ENCODE measurements at regions not wholly inside any gene's neighbourhood (a gene's known extent, or its start where the extent isn't known, plus 50 kb on each side); places are given as distances from the start of the nearest gene placed in this dataset.

- 89% methylated on average over 10 of the region's 12 CpGs for WGBS (ENCODE audit: insufficient coverage, low lambda C conversion rate)
- peak in 1 of 2 donors; percentile 16 for DNase-seq
- Histone ChIP-seq H3K36me3 (ENCODE audit: control insufficient read depth, insufficient read depth, low read length) (no peaks in the 10 kb centered on the region), H3K27ac (ENCODE audit: low read length) (no peak overlapping the region), H3K9me3 (ENCODE audit: control insufficient read depth, low read depth, low read length) (no peaks in the 10 kb centered on the region), H3K4me3 (ENCODE audit: low read length) (no peak overlapping the region), H3K4me1 (ENCODE audit: control insufficient read depth, insufficient read depth, low read length) (no peaks in the 10 kb centered on the region), H3K27me3 (ENCODE audit: control insufficient read depth, insufficient read depth, low read length) (no peaks in the 10 kb centered on the region)
These were observed 315.8 kb upstream of the SATB1 start for GRCh38 chr3:18740631-18741583.

- H3K27me3 ChIP-seq (ENCODE audit: control insufficient read depth, insufficient read depth, low read length), result no peaks in the 10 kb centered on the region
- 80% methylated on average over 1 of the region's 3 CpGs for WGBS (ENCODE audit: insufficient coverage, low lambda C conversion rate)
- no peak for DNase-seq
- no peak overlapping the region for H3K27ac ChIP-seq (ENCODE audit: low read length)
- no peak overlapping the region for H3K4me3 ChIP-seq (ENCODE audit: low read length)
- H3K9me3 ChIP-seq (ENCODE audit: control insufficient read depth, low read depth, low read length), result no peaks in the 10 kb centered on the region
- H3K36me3 ChIP-seq (ENCODE audit: control insufficient read depth, insufficient read depth, low read length), result no peaks in the 10 kb centered on the region
- no peaks in the 10 kb centered on the region for H3K4me1 ChIP-seq (ENCODE audit: control insufficient read depth, insufficient read depth, low read length)
These were observed 313.9 kb upstream of the SATB1 start for GRCh38 chr3:18739099-18739433.

- WGBS (ENCODE audit: insufficient coverage, low lambda C conversion rate), result no CpG with 5 or more reads among the region's 1 CpG
- no peak for DNase-seq
- H3K27ac ChIP-seq (ENCODE audit: low read length), result no peak overlapping the region
These were observed 313.4 kb upstream of the SATB1 start for GRCh38 chr3:18738393-18739098.

GRCh38 chr3:18735005-18735404 is 309.9 kb upstream of the SATB1 start:
- Histone ChIP-seq H3K9me3 (ENCODE audit: control insufficient read depth, low read depth, low read length) (no peaks in the 10 kb centered on the region), H3K4me3 (ENCODE audit: low read length) (no peak overlapping the region), H3K4me1 (ENCODE audit: control insufficient read depth, insufficient read depth, low read length) (no peaks in the 10 kb centered on the region), H3K36me3 (ENCODE audit: control insufficient read depth, insufficient read depth, low read length) (no peaks in the 10 kb centered on the region), H3K27me3 (ENCODE audit: control insufficient read depth, insufficient read depth, low read length) (no peaks in the 10 kb centered on the region), H3K27ac (ENCODE audit: low read length) (no peak overlapping the region)
- DNase-seq, result no peak
- no CpG with 5 or more reads among the region's 2 CpGs for WGBS (ENCODE audit: insufficient coverage, low lambda C conversion rate)

More at GRCh38 chr3:18738393-18739098, 313.4 kb upstream of the SATB1 start:
- Histone ChIP-seq H3K4me1 (ENCODE audit: control insufficient read depth, insufficient read depth, low read length) (no peaks in the 10 kb centered on the region), H3K36me3 (ENCODE audit: control insufficient read depth, insufficient read depth, low read length) (no peaks in the 10 kb centered on the region), H3K4me3 (ENCODE audit: low read length) (no peak overlapping the region), H3K9me3 (ENCODE audit: control insufficient read depth, low read depth, low read length) (no peaks in the 10 kb centered on the region), H3K27me3 (ENCODE audit: control insufficient read depth, insufficient read depth, low read length) (no peaks in the 10 kb centered on the region)

GRCh38 chr3:18734309-18734708 is 309.2 kb upstream of the SATB1 start:
- H3K36me3 ChIP-seq (ENCODE audit: control insufficient read depth, insufficient read depth, low read length), result no peaks in the 10 kb centered on the region
- H3K27ac ChIP-seq (ENCODE audit: low read length), result no peak overlapping the region
- no peaks in the 10 kb centered on the region for H3K9me3 ChIP-seq (ENCODE audit: control insufficient read depth, low read depth, low read length)
- H3K27me3 ChIP-seq (ENCODE audit: control insufficient read depth, insufficient read depth, low read length), result no peaks in the 10 kb centered on the region
- DNase-seq, result no peak
- H3K4me1 ChIP-seq (ENCODE audit: control insufficient read depth, insufficient read depth, low read length), result no peaks in the 10 kb centered on the region
- WGBS (ENCODE audit: insufficient coverage, low lambda C conversion rate), result 80% methylated on average over 1 of the region's 2 CpGs
- no peak overlapping the region for H3K4me3 ChIP-seq (ENCODE audit: low read length)

- no peaks in the 10 kb centered on the region for H3K27me3 ChIP-seq (ENCODE audit: control insufficient read depth, insufficient read depth, low read length)
- no peak overlapping the region for H3K27ac ChIP-seq (ENCODE audit: low read length)
- WGBS (ENCODE audit: insufficient coverage, low lambda C conversion rate), result no CpG with 5 or more reads among the region's 1 CpG
- no peaks in the 10 kb centered on the region for H3K4me1 ChIP-seq (ENCODE audit: control insufficient read depth, insufficient read depth, low read length)
- no peak overlapping the region for H3K4me3 ChIP-seq (ENCODE audit: low read length)
- H3K36me3 ChIP-seq (ENCODE audit: control insufficient read depth, insufficient read depth, low read length), result no peaks in the 10 kb centered on the region
- no peaks in the 10 kb centered on the region for H3K9me3 ChIP-seq (ENCODE audit: control insufficient read depth, low read depth, low read length)
- DNase-seq, result no peak
These were observed 307.3 kb upstream of the SATB1 start for GRCh38 chr3:18732474-18732873.

GRCh38 chr3:18730491-18730890 is 305.4 kb upstream of the SATB1 start:
- H3K36me3 ChIP-seq (ENCODE audit: control insufficient read depth, insufficient read depth, low read length), result no peaks in the 10 kb centered on the region
- H3K27ac ChIP-seq (ENCODE audit: low read length), result no peak overlapping the region
- WGBS (ENCODE audit: insufficient coverage, low lambda C conversion rate), result no CpG with 5 or more reads among the region's 2 CpGs
- H3K4me3 ChIP-seq (ENCODE audit: low read length), result no peak overlapping the region
- H3K4me1 ChIP-seq (ENCODE audit: control insufficient read depth, insufficient read depth, low read length), result no peaks in the 10 kb centered on the region
- H3K27me3 ChIP-seq (ENCODE audit: control insufficient read depth, insufficient read depth, low read length), result no peaks in the 10 kb centered on the region
- DNase-seq, result no peak
- no peaks in the 10 kb centered on the region for H3K9me3 ChIP-seq (ENCODE audit: control insufficient read depth, low read depth, low read length)

GRCh38 chr3:18729671-18730070 is 304.5 kb upstream of the SATB1 start:
- no peak overlapping the region for H3K4me3 ChIP-seq (ENCODE audit: low read length)
- no peaks in the 10 kb centered on the region for H3K36me3 ChIP-seq (ENCODE audit: control insufficient read depth, insufficient read depth, low read length)
- DNase-seq, result no peak
- no peak overlapping the region for H3K27ac ChIP-seq (ENCODE audit: low read length)
- H3K27me3 ChIP-seq (ENCODE audit: control insufficient read depth, insufficient read depth, low read length), result no peaks in the 10 kb centered on the region
- WGBS (ENCODE audit: insufficient coverage, low lambda C conversion rate), result 60% methylated on average over 1 of the region's 1 CpG
- H3K4me1 ChIP-seq (ENCODE audit: control insufficient read depth, insufficient read depth, low read length), result no peaks in the 10 kb centered on the region
- no peaks in the 10 kb centered on the region for H3K9me3 ChIP-seq (ENCODE audit: control insufficient read depth, low read depth, low read length)

- no peaks in the 10 kb centered on the region for H3K9me3 ChIP-seq (ENCODE audit: control insufficient read depth, low read depth, low read length)
- DNase-seq, result peak in 1 of 2 donors; percentile 12
- 80% methylated on average over 1 of the region's 6 CpGs for WGBS (ENCODE audit: insufficient coverage, low lambda C conversion rate)
These were observed 300.7 kb upstream of the SATB1 start for GRCh38 chr3:18725668-18726407.

GRCh38 chr3:18724456-18724855 is 299.3 kb upstream of the SATB1 start:
- H3K9me3 ChIP-seq (ENCODE audit: control insufficient read depth, low read depth, low read length), result no peaks in the 10 kb centered on the region
- H3K4me1 ChIP-seq (ENCODE audit: control insufficient read depth, insufficient read depth, low read length), result no peaks in the 10 kb centered on the region
- no peak overlapping the region for H3K27ac ChIP-seq (ENCODE audit: low read length)
- H3K27me3 ChIP-seq (ENCODE audit: control insufficient read depth, insufficient read depth, low read length), result no peaks in the 10 kb centered on the region
- 100% methylated on average over 1 of the region's 2 CpGs for WGBS (ENCODE audit: insufficient coverage, low lambda C conversion rate)
- H3K4me3 ChIP-seq (ENCODE audit: low read length), result no peak overlapping the region
- no peak for DNase-seq
- H3K36me3 ChIP-seq (ENCODE audit: control insufficient read depth, insufficient read depth, low read length), result no peaks in the 10 kb centered on the region

More at GRCh38 chr3:18725668-18726407, 300.7 kb upstream of the SATB1 start:
- H3K27ac ChIP-seq (ENCODE audit: low read length), result no peak overlapping the region
- H3K27me3 ChIP-seq (ENCODE audit: control insufficient read depth, insufficient read depth, low read length), result no peaks in the 10 kb centered on the region
- no peaks in the 10 kb centered on the region for H3K4me1 ChIP-seq (ENCODE audit: control insufficient read depth, insufficient read depth, low read length)
- H3K36me3 ChIP-seq (ENCODE audit: control insufficient read depth, insufficient read depth, low read length), result no peaks in the 10 kb centered on the region
- H3K4me3 ChIP-seq (ENCODE audit: low read length), result no peak overlapping the region

All from large intestine (tissue), 3 donors.